Stimulated activated naive CD8-positive, alpha-beta T cell treated with anti-CD3 and anti-CD28 coated beads, Interleukin-15, Interleukin-2, amounts not matched to agents 100 ng/mL and 50 ng/mL, for 24 hours (primary cell): ENCODE measurements at regions not wholly inside any gene's neighbourhood (a gene's known extent, or its start where the extent isn't known, plus 50 kb on each side); places are given as distances from the start of the nearest gene placed in this dataset.
A peak's percentile ranks its signal among the peaks of the same experiment; 100 is the strongest.
"Not testable (repeated sequence)": the region's sequence is repeated elsewhere in the genome, so short reads cannot be mapped to it uniquely, and the experiment has no call there.

Source experiments
- H3K27ac Mint-ChIP-seq: one replicate; pipeline ENCODE4 v1.8.0; 2021; ENCODE audit warnings: mild to moderate bottlenecking, mixed read lengths
- H3K27me3 Mint-ChIP-seq: one replicate; pipeline ENCODE4 v1.8.0; 2021; ENCODE audit warnings: mixed read lengths
- H3K36me3 Mint-ChIP-seq: one replicate; pipeline ENCODE4 v1.8.0; 2021; ENCODE audit warnings: low read depth, mixed read lengths
- H3K4me1 Mint-ChIP-seq: one replicate; pipeline ENCODE4 v1.8.0; 2021; ENCODE audit warnings: low read depth, mixed read lengths
- H3K4me3 Mint-ChIP-seq: one replicate; pipeline ENCODE4 v1.8.0; 2021; ENCODE audit warnings: mild to moderate bottlenecking, mixed read lengths
- H3K9me3 Mint-ChIP-seq: one replicate; pipeline ENCODE4 v1.8.0; 2021; ENCODE audit warnings: mixed read lengths

GRCh38 chr5:42960506-42960905 is 79.6 kb downstream of the ANXA2R start:
- Mint-ChIP-seq H3K4me3 (no peak overlapping the region), H3K27ac (no peak overlapping the region), H3K27me3 (no peaks in the 10 kb centered on the region), H3K9me3 (no peaks in the 10 kb centered on the region), H3K4me1 (peaks cover 15% of the 10 kb centered on the region), H3K36me3 (no peaks in the 10 kb centered on the region)

- Mint-ChIP-seq H3K27me3 (no peaks in the 10 kb centered on the region), H3K4me3 (no peak overlapping the region), H3K4me1 (peaks cover 19% of the 10 kb centered on the region), H3K27ac (no peak overlapping the region), H3K36me3 (peaks cover 10% of the 10 kb centered on the region), H3K9me3 (no peaks in the 10 kb centered on the region)
Measured at GRCh38 chr5:42956551-42956950, 83.6 kb downstream of the ANXA2R start.

- Mint-ChIP-seq H3K36me3 (peaks cover 10% of the 10 kb centered on the region), H3K4me1 (peaks cover 41% of the 10 kb centered on the region), H3K4me3 (peak overlapping the region; percentile 94), H3K27me3 (no peaks in the 10 kb centered on the region), H3K27ac (no peak overlapping the region), H3K9me3 (no peaks in the 10 kb centered on the region)
Measured at GRCh38 chr5:42953041-42953440, 87.1 kb downstream of the ANXA2R start.

- Mint-ChIP-seq H3K27me3 (no peaks in the 10 kb centered on the region), H3K9me3 (no peaks in the 10 kb centered on the region), H3K27ac (no peak overlapping the region), H3K36me3 (peaks cover 10% of the 10 kb centered on the region), H3K4me1 (peaks cover 41% of the 10 kb centered on the region), H3K4me3 (peak overlapping the region; percentile 94)
Measured at GRCh38 chr5:42952578-42952974, 87.5 kb downstream of the ANXA2R start.

- peak overlapping the region; percentile 94 for H3K4me3 Mint-ChIP-seq
- H3K4me1 Mint-ChIP-seq: peaks cover 41% of the 10 kb centered on the region
- H3K9me3 Mint-ChIP-seq: no peaks in the 10 kb centered on the region
- peaks cover 10% of the 10 kb centered on the region for H3K36me3 Mint-ChIP-seq
- H3K27ac Mint-ChIP-seq: peak overlapping the region; percentile 97
- no peaks in the 10 kb centered on the region for H3K27me3 Mint-ChIP-seq
Measured at GRCh38 chr5:42951293-42951840, 88.8 kb downstream of the ANXA2R start.

GRCh38 chr5:42950456-42951292 is 89.4 kb downstream of the ANXA2R start:
- Mint-ChIP-seq H3K4me3 (peak overlapping the region; percentile 94), H3K27ac (peak overlapping the region; percentile 97), H3K36me3 (peaks cover 10% of the 10 kb centered on the region), H3K9me3 (no peaks in the 10 kb centered on the region), H3K27me3 (no peaks in the 10 kb centered on the region), H3K4me1 (peaks cover 41% of the 10 kb centered on the region)

GRCh38 chr5:42950116-42950455 is 90.0 kb downstream of the ANXA2R start:
- peaks cover 41% of the 10 kb centered on the region for H3K4me1 Mint-ChIP-seq
- H3K36me3 Mint-ChIP-seq: peaks cover 10% of the 10 kb centered on the region
- peak overlapping the region; percentile 97 for H3K27ac Mint-ChIP-seq
- H3K4me3 Mint-ChIP-seq: peak overlapping the region; percentile 94
- H3K9me3 Mint-ChIP-seq: no peaks in the 10 kb centered on the region
- no peaks in the 10 kb centered on the region for H3K27me3 Mint-ChIP-seq

- Mint-ChIP-seq H3K4me1 (peaks cover 41% of the 10 kb centered on the region), H3K27me3 (no peaks in the 10 kb centered on the region), H3K36me3 (peaks cover 10% of the 10 kb centered on the region), H3K27ac (peak overlapping the region; percentile 80), H3K4me3 (peak overlapping the region; percentile 94), H3K9me3 (no peaks in the 10 kb centered on the region)
Measured at GRCh38 chr5:42949348-42950115, 90.6 kb downstream of the ANXA2R start.

GRCh38 chr5:42948961-42949347 is 91.2 kb downstream of the ANXA2R start:
- H3K27me3 Mint-ChIP-seq: peaks cover 4% of the 10 kb centered on the region
- peak overlapping the region; percentile 80 for H3K27ac Mint-ChIP-seq
- peak overlapping the region; percentile 94 for H3K4me3 Mint-ChIP-seq
- peaks cover 41% of the 10 kb centered on the region for H3K4me1 Mint-ChIP-seq
- peaks cover 6% of the 10 kb centered on the region for H3K36me3 Mint-ChIP-seq
- H3K9me3 Mint-ChIP-seq: no peaks in the 10 kb centered on the region

- Mint-ChIP-seq H3K4me1 (peaks cover 15% of the 10 kb centered on the region), H3K4me3 (no peak overlapping the region), H3K27ac (no peak overlapping the region), H3K36me3 (no peaks in the 10 kb centered on the region), H3K9me3 (no peaks in the 10 kb centered on the region), H3K27me3 (peaks cover 4% of the 10 kb centered on the region)
Measured at GRCh38 chr5:42944989-42945388, 95.1 kb downstream of the ANXA2R start.

GRCh38 chr5:42943931-42944631 is 96.0 kb downstream of the ANXA2R start:
- H3K9me3 Mint-ChIP-seq: no peaks in the 10 kb centered on the region
- no peak overlapping the region for H3K4me3 Mint-ChIP-seq
- peaks cover 6% of the 10 kb centered on the region for H3K4me1 Mint-ChIP-seq
- no peaks in the 10 kb centered on the region for H3K36me3 Mint-ChIP-seq
- peaks cover 4% of the 10 kb centered on the region for H3K27me3 Mint-ChIP-seq
- H3K27ac Mint-ChIP-seq: no peak overlapping the region

- Mint-ChIP-seq H3K27me3 (peaks cover 4% of the 10 kb centered on the region), H3K9me3 (no peaks in the 10 kb centered on the region), H3K27ac (no peak overlapping the region), H3K36me3 (no peaks in the 10 kb centered on the region), H3K4me1 (no peaks in the 10 kb centered on the region), H3K4me3 (no peak overlapping the region)
Measured at GRCh38 chr5:42940853-42941252, 99.3 kb downstream of the ANXA2R start.

- H3K9me3 Mint-ChIP-seq, H3K27me3 Mint-ChIP-seq, H3K27ac Mint-ChIP-seq, H3K4me3 Mint-ChIP-seq, H3K4me1 Mint-ChIP-seq, H3K36me3 Mint-ChIP-seq: not testable (repeated sequence)
Measured at GRCh38 chr5:42932011-42932410, 108.1 kb downstream of the ANXA2R start.

GRCh38 chr5:42931451-42931850 is 108.7 kb downstream of the ANXA2R start:
- not testable (repeated sequence) for H3K27me3 Mint-ChIP-seq, H3K9me3 Mint-ChIP-seq, H3K4me1 Mint-ChIP-seq, H3K27ac Mint-ChIP-seq, H3K4me3 Mint-ChIP-seq, H3K36me3 Mint-ChIP-seq

GRCh38 chr5:42930934-42931333 is 109.2 kb downstream of the ANXA2R start:
- peaks cover 5% of the 10 kb centered on the region for H3K9me3 Mint-ChIP-seq
- H3K36me3 Mint-ChIP-seq: no peaks in the 10 kb centered on the region
- no peaks in the 10 kb centered on the region for H3K27me3 Mint-ChIP-seq
- H3K27ac Mint-ChIP-seq: no peak overlapping the region
- no peaks in the 10 kb centered on the region for H3K4me1 Mint-ChIP-seq
- H3K4me3 Mint-ChIP-seq: no peak overlapping the region
